ENCODE measurements at regions not wholly inside any gene's neighbourhood (a gene's known extent, or its start where the extent isn't known, plus 50 kb on each side); places are given as distances from the start of the nearest gene placed in this dataset.

DNA sequence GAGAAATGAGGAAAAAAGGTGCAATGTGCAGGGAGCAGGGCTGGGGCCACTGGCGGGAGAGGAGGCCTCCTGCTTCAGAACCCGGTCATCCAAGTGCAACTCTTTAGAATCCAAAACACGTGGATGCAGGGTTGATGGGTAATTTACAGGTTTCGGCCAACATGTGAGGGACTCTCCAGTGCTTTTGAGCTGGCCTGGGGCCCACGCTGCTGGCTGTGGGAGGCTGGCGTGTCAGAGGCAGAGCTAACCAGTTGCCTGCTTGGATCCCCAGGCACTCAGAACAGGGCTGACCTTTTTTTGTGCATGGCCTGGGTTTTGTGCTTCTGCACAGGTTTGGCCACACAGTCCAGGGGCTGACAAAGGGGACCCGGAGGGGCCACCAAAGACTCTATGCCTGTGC, 61.6 kb downstream of the GADD45G start:
- Histone ChIP-seq H3K4me3 (no peak overlapping the region), H3K27me3 (replicated peaks; ENCODE audit: insufficient read depth) (no peaks in the 10 kb centered on the region), H3K36me3 (no peaks in the 10 kb centered on the region), H3K4me1 (replicated peaks) (peaks cover 58% of the 10 kb centered on the region), H3K27ac (peak overlapping the region; percentile 87), H3K9me3 (no peaks in the 10 kb centered on the region)
- 94% methylated on average over 7 of the region's 7 CpGs for WGBS
- intact Hi-C loops (cut with DNase I), result no loop called here
- no peak for TF ChIP-seq POLR2AphosphoS5 (IDR thresholded peaks at IDR 0.05)
- TF ChIP-seq POLR2A (IDR thresholded peaks at IDR 0.05), result no peak
- TF ChIP-seq, protein P1, sequence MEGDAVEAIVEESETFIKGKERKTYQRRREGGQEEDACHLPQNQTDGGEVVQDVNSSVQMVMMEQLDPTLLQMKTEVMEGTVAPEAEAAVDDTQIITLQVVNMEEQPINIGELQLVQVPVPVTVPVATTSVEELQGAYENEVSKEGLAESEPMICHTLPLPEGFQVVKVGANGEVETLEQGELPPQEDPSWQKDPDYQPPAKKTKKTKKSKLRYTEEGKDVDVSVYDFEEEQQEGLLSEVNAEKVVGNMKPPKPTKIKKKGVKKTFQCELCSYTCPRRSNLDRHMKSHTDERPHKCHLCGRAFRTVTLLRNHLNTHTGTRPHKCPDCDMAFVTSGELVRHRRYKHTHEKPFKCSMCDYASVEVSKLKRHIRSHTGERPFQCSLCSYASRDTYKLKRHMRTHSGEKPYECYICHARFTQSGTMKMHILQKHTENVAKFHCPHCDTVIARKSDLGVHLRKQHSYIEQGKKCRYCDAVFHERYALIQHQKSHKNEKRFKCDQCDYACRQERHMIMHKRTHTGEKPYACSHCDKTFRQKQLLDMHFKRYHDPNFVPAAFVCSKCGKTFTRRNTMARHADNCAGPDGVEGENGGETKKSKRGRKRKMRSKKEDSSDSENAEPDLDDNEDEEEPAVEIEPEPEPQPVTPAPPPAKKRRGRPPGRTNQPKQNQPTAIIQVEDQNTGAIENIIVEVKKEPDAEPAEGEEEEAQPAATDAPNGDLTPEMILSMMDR (IDR thresholded peaks at IDR 0.05), result no peak
- DNase-seq (ENCODE audit: low spot score), result no peak

DNA sequence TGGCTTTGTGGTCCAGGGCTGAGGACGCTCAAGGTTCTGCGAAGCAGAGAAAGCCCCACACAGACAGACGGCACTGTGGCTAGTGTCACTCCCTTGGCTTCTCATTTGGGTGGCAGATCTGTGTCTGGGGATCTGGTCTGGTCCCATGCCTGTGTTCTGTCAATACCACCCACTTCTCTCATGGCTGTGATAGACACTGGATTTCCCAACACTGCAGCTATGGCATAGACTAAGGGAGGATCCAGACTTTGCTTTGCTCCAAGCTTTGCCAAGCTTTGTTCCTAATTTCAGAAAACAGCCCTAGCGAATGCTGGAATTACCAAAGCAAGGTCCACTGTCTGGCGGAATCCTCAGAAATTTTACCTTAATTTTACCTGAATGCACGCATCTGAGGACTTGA, 62.1 kb downstream of the GADD45G start:
- no peaks in the 10 kb centered on the region for H3K9me3 ChIP-seq
- no peaks in the 10 kb centered on the region for H3K27me3 ChIP-seq (replicated peaks; ENCODE audit: insufficient read depth)
- 96% methylated on average over 6 of the region's 6 CpGs for WGBS
- TF ChIP-seq, protein P1 (IDR thresholded peaks at IDR 0.05), result no peak
- no peak for TF ChIP-seq POLR2AphosphoS5 (IDR thresholded peaks at IDR 0.05)
- TF ChIP-seq POLR2A (IDR thresholded peaks at IDR 0.05), result no peak
- peaks cover 55% of the 10 kb centered on the region for H3K4me1 ChIP-seq (replicated peaks)
- no peaks in the 10 kb centered on the region for H3K36me3 ChIP-seq
- H3K27ac ChIP-seq, result peak overlapping the region; percentile 87
- DNase-seq (ENCODE audit: low spot score), result no peak
- intact Hi-C loops (cut with DNase I), result no loop called here
- no peak overlapping the region for H3K4me3 ChIP-seq

DNA sequence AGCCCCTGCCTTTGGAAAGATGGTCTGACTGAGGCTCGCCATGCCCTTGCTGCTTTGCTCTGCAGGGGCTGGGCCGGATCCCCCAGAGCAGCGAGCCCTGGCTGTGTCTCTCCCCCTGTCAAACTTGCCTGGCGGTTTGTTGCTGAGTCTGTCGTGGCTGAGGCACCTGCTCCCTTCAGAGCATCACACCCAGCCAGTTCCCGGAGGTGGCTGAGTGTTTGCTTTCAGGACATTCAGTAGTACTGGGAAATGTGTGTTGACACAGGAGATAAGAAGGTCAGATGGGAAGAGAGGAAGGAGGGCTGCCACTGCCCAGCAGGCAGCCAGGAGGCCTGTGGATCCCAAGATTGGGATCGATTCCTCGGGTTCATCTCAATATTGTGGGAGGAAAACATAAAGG, 62.9 kb downstream of the GADD45G start:
- Histone ChIP-seq H3K36me3 (no peaks in the 10 kb centered on the region), H3K9me3 (no peaks in the 10 kb centered on the region), H3K4me3 (no peak overlapping the region), H3K27ac (peak overlapping the region; percentile 87), H3K4me1 (replicated peaks) (peaks cover 49% of the 10 kb centered on the region), H3K27me3 (replicated peaks; ENCODE audit: insufficient read depth) (no peaks in the 10 kb centered on the region)
- peak; percentile 76 for DNase-seq (ENCODE audit: low spot score)
- intact Hi-C loops (cut with DNase I), result no loop called here
- peak; percentile 83 for TF ChIP-seq POLR2AphosphoS5 (IDR thresholded peaks at IDR 0.05)
- TF ChIP-seq POLR2A (IDR thresholded peaks at IDR 0.05), result no peak
- TF ChIP-seq, protein P1 (IDR thresholded peaks at IDR 0.05), result peak in 1 of 4 experiments; percentile 32
- 51% methylated on average over 8 of the region's 8 CpGs for WGBS

DNA sequence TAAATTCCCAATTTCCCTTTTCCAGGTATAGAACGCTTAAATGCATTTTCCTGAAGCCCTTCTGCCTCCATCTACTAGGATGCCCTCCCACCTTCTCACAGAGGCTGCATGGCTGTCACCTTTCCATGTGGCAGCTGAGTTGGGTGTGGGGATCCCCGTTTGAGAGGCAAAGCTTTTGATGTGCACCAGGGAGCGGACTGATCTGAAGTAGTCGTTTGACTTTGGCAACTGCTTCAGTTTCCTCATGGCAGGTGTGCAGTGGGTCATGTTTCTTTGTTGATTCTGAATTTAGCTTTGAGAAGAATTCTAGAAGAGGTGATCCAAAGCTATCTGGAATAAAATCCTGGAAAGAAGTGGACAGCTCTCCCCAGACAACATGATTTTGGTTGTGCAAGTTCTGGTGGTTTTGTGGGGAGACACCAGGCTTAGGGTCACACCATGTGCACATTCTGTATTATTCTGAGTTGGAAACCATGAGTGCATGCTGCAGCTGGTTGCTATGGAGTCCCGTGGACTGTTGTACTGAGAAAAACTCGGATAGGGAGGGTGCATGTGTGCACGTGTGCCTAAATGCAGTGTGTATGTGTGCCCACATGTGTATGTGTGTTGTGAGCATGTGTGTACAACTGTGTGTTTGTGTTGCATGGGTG, 63.5 kb downstream of the GADD45G start:
- Histone ChIP-seq H3K4me3 (no peak overlapping the region), H3K4me1 (replicated peaks) (peaks cover 43% of the 10 kb centered on the region), H3K27me3 (replicated peaks; ENCODE audit: insufficient read depth) (no peaks in the 10 kb centered on the region), H3K36me3 (no peaks in the 10 kb centered on the region), H3K27ac (peak overlapping the region; percentile 87), H3K9me3 (no peaks in the 10 kb centered on the region)
- intact Hi-C loops (cut with DNase I), result no loop called here
- TF ChIP-seq, protein P1 (IDR thresholded peaks at IDR 0.05), result no peak
- no peak for TF ChIP-seq POLR2A (IDR thresholded peaks at IDR 0.05)
- no peak for TF ChIP-seq POLR2AphosphoS5 (IDR thresholded peaks at IDR 0.05)
- DNase-seq (ENCODE audit: low spot score), result no peak
- WGBS, result 61% methylated on average over 7 of the region's 7 CpGs

DNA sequence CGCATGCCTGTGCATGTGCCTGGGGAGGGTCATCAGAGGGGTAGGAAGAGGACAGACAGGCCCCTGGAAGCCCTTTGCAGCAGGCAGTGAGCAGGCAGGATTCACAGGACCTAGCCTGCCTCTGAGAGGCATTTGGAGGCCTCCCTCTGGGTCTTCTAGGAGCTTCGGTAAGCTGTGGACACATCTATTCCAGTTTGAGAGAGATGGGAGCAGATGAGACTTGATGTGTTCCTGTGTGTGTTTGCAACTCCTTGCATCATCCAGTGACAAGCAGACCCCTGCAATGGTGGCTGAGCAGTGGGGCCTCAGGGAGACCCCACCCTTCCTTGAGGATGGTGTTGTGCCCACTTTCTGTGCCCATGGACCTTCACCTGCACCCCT, 64.0 kb downstream of the GADD45G start:
- Histone ChIP-seq H3K27ac (peak overlapping the region in 1 of 2 donors; percentile 87), H3K4me3 (no peak overlapping the region), H3K36me3 (no peaks in the 10 kb centered on the region), H3K27me3 (replicated peaks; ENCODE audit: insufficient read depth) (no peaks in the 10 kb centered on the region), H3K4me1 (replicated peaks) (peaks cover 40% of the 10 kb centered on the region), H3K9me3 (no peaks in the 10 kb centered on the region)
- WGBS, result 100% methylated on average over 2 of the region's 2 CpGs
- intact Hi-C loops (cut with DNase I), result no loop called here
- DNase-seq (ENCODE audit: low spot score), result no peak
- TF ChIP-seq POLR2AphosphoS5 (IDR thresholded peaks at IDR 0.05), result no peak
- TF ChIP-seq, protein P1 (IDR thresholded peaks at IDR 0.05), result no peak
- TF ChIP-seq POLR2A (IDR thresholded peaks at IDR 0.05), result no peak
